ENCODE measurements at regions not wholly inside any gene's neighbourhood (a gene's known extent, or its start where the extent isn't known, plus 50 kb on each side); places are given as distances from the start of the nearest gene placed in this dataset.

DNA sequence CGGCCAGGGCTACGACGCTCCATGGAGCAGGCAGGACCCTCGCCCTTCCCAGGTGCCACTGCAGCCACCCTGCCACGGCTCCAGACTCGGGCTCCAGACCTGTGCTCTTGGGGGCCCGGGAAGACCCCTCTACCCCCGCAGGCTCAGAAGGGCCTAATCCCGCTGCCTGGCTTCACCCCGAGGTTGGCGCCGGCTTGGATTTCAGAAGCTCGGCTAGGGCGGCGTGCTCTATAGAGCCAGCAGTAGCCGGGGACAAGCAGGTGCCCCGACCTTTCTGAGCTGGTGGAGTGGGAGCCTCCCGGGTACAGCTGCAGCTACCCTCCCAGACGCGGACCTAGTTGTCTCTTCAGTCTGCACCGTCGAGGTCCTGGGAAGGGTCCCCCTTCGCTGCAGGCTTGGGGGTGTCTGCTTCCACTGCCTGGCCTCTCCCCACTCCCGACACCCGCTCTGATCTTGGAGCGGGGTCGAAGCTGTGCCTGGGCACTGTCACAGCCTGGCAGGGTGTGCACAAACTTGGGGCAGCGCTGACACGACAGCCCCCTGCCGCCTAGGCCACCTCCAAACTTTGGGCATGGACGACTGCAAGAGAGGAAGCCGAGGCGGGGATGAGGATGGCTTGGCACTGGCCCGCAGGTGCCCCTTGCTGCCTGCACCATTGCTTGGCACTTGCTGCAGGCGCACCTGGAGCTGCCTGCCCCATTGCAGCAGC is 1366.1 kb upstream of the CDH9 start:
- Histone ChIP-seq H3K4me3 (ENCODE audit: low read depth, low read length) (no peak overlapping the region), H3K9me3 (ENCODE audit: control insufficient read depth, insufficient read depth, low read length) (peaks cover 21% of the 10 kb centered on the region), H3K27me3 (ENCODE audit: control insufficient read depth, insufficient read depth, low read length) (no peaks in the 10 kb centered on the region), H3K27ac (ENCODE audit: low read depth, low read length) (no peak overlapping the region)
- ChIA-PET CTCF (no interaction called here), POLR2A (no interaction called here)
- TF ChIP-seq, protein P1, sequence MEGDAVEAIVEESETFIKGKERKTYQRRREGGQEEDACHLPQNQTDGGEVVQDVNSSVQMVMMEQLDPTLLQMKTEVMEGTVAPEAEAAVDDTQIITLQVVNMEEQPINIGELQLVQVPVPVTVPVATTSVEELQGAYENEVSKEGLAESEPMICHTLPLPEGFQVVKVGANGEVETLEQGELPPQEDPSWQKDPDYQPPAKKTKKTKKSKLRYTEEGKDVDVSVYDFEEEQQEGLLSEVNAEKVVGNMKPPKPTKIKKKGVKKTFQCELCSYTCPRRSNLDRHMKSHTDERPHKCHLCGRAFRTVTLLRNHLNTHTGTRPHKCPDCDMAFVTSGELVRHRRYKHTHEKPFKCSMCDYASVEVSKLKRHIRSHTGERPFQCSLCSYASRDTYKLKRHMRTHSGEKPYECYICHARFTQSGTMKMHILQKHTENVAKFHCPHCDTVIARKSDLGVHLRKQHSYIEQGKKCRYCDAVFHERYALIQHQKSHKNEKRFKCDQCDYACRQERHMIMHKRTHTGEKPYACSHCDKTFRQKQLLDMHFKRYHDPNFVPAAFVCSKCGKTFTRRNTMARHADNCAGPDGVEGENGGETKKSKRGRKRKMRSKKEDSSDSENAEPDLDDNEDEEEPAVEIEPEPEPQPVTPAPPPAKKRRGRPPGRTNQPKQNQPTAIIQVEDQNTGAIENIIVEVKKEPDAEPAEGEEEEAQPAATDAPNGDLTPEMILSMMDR (IDR thresholded peaks at IDR 0.05; ENCODE audit: low read depth, low read length): no peak
- no peak for DNase-seq (ENCODE audit: low read depth, low spot score)

DNA sequence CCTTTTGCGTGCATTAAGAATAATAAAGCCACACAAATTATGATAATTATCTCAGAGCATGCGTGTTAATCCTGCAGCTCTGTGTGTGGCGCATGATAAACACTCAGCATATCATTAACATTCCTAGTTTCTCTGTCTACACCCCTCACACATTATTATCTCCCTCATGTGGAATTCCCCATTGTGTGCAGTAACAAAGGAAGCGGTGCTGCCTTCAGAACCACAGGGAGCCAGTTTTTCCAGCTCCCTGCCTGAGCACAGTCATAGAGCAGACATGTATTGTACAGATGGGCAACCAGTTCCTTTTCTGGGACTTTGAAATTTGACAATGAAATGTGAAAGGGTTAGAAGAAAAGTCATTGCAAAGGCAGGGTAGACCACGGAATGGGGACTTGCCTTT is 1365.5 kb upstream of the CDH9 start:
- Histone ChIP-seq H3K4me3 (ENCODE audit: low read depth, low read length) (no peak overlapping the region), H3K27me3 (ENCODE audit: control insufficient read depth, insufficient read depth, low read length) (no peaks in the 10 kb centered on the region), H3K27ac (ENCODE audit: low read depth, low read length) (no peak overlapping the region), H3K9me3 (ENCODE audit: control insufficient read depth, insufficient read depth, low read length) (peaks cover 19% of the 10 kb centered on the region)
- CTCF ChIA-PET: no interaction called here
- no peak for DNase-seq (ENCODE audit: low read depth, low spot score)
- TF ChIP-seq, protein P1 (IDR thresholded peaks at IDR 0.05; ENCODE audit: low read depth, low read length): no peak
- POLR2A ChIA-PET: no interaction called here

DNA sequence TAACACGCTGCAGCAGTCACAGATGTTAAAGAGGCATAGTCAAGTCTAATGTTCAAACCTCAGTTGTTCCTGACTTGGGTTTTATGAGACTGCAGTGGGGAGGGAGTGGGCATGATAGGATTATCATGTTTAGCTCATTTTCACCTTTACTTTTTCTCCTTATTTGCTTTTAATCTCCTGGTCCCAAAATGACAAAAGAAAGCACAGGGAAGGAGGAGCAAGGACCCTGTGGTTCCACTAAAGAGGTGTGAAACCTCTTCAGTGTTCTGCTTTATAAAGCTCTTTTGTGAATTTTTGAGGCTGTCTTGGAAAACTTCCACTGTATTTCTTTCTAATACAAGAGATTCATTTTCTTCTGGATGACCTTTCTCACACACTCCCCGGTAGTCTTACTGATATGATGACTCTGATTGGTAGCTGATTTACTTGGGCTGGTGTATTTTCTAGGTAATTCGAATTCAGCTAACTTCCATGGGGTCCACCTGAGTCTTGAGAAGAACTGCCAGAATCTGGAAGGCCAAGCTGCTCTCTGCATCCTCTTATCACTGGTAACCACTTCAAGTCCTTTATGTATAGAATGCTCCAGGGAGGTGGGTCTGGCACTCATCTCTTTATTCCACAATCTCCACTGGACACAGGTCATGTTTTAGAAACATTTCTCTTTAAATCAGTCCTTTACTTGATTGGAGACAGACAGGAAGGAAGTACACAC is 1364.4 kb upstream of the CDH9 start:
- peaks cover 19% of the 10 kb centered on the region for H3K9me3 ChIP-seq (ENCODE audit: control insufficient read depth, insufficient read depth, low read length)
- DNase-seq (ENCODE audit: low read depth, low spot score): no peak
- no peaks in the 10 kb centered on the region for H3K27me3 ChIP-seq (ENCODE audit: control insufficient read depth, insufficient read depth, low read length)
- no peak overlapping the region for H3K27ac ChIP-seq (ENCODE audit: low read depth, low read length)
- CTCF ChIA-PET: no interaction called here
- TF ChIP-seq, protein P1 (IDR thresholded peaks at IDR 0.05; ENCODE audit: low read depth, low read length): no peak
- H3K4me3 ChIP-seq (ENCODE audit: low read depth, low read length): no peak overlapping the region
- POLR2A ChIA-PET: no interaction called here

DNA sequence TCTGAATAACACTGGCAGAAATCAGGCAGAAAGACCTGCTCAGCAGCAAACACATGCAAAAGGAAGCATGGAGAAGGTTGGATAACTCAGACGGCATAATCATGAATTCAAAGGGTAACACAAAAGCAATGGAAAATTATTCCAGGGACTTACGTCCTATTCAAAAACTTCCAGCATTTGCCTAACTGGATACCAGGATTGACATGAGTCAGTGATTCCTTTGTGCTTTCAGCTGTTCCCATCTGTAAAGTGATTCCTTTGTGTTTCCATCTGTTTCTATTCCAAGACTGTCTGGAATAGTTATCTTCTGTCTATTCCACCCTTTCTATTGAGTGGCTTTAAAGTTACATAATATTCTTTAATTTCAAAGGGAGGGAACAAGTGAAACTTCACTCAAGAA is 1361.7 kb upstream of the CDH9 start:
- CTCF ChIA-PET: no interaction called here
- H3K27ac ChIP-seq (ENCODE audit: low read depth, low read length): no peak overlapping the region
- no peak for DNase-seq (ENCODE audit: low read depth, low spot score)
- no peak overlapping the region for H3K4me3 ChIP-seq (ENCODE audit: low read depth, low read length)
- H3K9me3 ChIP-seq (ENCODE audit: control insufficient read depth, insufficient read depth, low read length): peaks cover 18% of the 10 kb centered on the region
- TF ChIP-seq, protein P1 (IDR thresholded peaks at IDR 0.05; ENCODE audit: low read depth, low read length): no peak
- POLR2A ChIA-PET: no interaction called here
- H3K27me3 ChIP-seq (ENCODE audit: control insufficient read depth, insufficient read depth, low read length): no peaks in the 10 kb centered on the region

DNA sequence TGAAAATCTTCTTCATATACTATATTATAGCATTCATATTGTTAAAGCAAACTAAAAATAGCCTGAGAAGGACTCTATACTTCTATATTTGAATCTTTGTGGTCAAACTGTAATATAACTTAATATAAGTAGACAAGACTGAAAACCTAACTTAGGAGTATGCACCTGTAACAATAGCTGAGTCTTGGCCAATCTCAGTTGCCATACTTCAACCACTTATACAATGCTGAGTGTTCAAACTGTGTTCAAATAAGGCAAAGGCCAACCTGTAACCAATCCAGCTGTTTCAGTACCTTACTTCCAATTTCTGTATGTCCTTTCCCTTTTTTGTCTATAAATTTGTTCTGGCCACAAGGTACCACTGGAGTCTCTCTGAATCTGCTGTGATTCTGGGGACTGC is 1360.8 kb upstream of the CDH9 start:
- no peak overlapping the region for H3K27ac ChIP-seq (ENCODE audit: low read depth, low read length)
- TF ChIP-seq, protein P1 (IDR thresholded peaks at IDR 0.05; ENCODE audit: low read depth, low read length): no peak
- peaks cover 10% of the 10 kb centered on the region for H3K9me3 ChIP-seq (ENCODE audit: control insufficient read depth, insufficient read depth, low read length)
- no peaks in the 10 kb centered on the region for H3K27me3 ChIP-seq (ENCODE audit: control insufficient read depth, insufficient read depth, low read length)
- no peak for DNase-seq (ENCODE audit: low read depth, low spot score)
- H3K4me3 ChIP-seq (ENCODE audit: low read depth, low read length): no peak overlapping the region
- POLR2A ChIA-PET: no interaction called here
- CTCF ChIA-PET: no interaction called here
